ENCODE measurements at regions not wholly inside any gene's neighbourhood (a gene's known extent, or its start where the extent isn't known, plus 50 kb on each side); places are given as distances from the start of the nearest gene placed in this dataset.
"Not testable (repeated sequence)": the region's sequence is repeated elsewhere in the genome, so short reads cannot be mapped to it uniquely, and the experiment has no call there.

DNA sequence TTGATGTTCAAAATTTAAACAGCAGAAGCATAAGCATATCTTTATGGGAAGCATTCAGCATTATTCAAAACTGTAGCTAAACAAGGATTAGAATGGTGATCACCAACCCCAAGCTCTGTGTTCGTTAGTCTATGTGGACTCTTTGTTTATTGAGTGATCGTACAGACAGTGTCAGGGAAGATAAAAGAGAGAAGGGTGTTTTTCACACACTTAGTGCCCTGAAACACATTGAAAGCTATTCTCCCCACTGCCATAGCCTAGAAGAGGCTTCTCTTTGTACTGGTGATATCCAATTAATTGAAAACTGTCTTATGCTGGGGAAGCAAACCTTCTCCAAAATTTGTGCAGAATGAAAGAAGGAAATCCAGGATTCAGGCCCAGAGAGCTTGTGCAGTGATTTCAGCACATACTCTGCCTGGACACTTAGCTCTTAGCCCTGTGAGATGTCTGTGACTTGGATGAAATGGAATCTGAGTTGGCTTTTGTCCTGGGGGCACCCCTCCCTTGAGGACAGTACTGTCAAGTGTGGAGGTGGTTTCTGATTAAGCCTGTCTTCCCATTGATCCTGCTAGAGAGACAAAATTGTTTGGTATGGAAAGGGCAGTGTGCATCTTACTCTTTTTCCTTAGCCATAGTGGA lies 125.7 kb upstream of the MTHFD1L start:
- DNase-seq (ENCODE audit: low read depth), result no peak

DNA sequence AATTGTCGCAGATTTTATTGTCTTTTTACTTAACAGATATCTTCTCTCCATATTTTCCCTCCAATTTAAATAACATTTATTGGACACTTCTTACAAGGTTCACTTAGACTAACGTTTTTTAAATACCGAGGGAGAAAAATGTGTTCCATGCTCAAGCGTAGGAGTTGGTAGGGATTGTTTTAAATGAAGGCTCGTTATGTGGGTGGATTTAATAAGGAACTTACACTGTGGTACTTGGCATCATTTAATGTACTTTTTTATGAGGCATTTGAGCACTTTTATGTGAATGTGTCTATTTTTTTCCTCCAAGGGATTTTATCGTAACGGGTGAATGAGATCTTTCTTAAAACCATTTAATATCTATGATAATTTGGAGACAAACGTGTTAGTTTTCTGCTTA lies 125.0 kb upstream of the MTHFD1L start:
- no peak for DNase-seq (ENCODE audit: low read depth)

DNA sequence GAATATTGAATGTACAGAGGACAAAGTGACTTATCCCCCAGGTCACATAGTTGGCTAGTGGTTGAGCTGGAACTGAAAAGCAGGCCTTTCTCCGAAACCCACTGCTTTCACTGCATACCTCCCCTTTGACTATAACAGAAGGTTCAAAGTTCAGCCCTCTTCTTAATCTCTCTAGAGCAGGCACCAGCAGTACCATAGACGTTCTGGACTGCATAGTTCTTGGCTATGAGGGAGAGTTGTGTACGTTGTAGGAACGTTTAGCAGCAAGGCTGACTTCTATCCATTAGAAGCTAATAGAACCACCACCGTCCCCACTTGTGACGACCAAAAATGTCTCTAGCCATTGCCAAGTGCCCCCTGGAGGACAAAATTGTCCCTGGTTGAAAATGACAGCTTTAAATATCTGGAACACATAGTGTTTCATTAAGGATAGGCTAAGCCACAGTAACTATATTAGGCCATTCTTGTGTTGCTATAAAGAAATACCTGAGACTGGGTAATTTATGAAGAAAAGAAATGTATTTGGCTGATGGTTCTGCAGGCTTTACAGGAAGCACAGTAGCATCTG lies 123.8 kb upstream of the MTHFD1L start:
- no peak for DNase-seq (ENCODE audit: low read depth)

DNA sequence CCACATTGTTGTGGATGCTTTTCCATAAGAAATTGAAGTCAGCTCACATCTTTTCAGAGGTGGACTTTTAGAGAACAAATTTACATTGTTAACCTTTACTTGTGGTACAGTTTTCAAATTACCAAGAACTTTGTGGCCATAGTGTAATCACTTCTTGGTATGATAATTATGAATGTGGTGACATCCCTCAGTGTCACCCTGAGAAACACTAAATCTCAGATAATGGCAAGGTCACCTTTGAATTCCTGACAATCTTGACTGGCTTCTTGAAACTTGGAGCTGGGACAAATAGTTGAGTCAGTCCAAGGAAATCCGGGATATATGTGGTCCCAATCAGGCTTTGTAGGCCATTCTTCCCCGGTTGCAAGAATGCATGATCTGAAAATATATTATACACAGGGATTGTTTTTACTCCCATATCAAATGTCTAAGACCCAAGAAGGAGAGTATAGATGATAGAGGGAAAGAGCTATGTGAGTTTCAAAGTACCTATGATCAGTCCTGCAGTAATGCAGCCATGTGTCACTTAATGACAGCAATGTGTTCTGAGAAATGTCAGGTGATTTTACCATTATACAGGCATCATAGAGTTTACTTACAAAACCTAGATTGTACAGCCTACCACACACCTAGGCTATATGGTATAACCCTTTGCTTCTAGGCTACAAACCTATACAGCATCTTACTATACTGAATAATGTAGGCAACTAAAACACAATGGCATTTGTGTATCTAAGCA lies 120.8 kb upstream of the MTHFD1L start:
- DNase-seq (ENCODE audit: low read depth), result no peak

DNA sequence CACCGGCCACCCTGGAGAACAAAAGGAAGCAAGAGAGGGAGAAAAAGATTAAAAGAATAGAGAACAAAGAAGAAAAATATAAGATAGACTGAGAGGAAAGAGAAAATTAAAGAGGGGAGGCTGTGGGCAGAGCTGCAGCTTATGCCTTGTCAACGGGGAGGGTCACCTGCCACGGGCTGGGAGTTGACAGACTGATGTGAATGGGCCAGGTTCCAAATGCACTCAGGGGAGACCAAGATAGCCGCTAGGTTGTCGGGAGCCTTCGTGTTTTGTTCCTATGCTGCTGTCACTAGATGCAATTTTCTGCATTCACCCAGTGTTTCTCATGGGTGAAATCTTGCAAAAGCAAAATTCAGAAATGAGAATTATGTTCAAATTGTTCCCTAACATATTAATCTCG lies 119.6 kb upstream of the MTHFD1L start:
- no peak for DNase-seq (ENCODE audit: low read depth)

DNA sequence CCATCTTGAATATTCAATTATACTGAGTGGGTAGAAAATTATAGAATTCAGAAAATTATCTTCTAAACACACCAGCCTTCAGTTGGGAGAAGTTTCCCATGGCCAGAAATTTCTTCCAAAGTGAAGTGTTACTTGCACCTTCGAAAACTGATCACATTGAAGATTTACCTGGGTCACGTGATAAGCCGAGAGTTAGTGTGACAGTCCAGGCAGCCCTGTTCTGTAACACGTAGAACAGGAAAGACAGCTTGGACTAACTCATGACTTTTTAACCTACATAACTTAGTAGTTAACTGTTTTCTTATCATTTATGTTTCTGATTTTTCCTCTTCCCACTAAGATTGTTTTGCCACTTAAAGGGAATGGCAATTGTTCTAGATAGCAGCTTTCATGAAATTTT lies 118.3 kb upstream of the MTHFD1L start:
- no peak for DNase-seq (ENCODE audit: low read depth)

DNA sequence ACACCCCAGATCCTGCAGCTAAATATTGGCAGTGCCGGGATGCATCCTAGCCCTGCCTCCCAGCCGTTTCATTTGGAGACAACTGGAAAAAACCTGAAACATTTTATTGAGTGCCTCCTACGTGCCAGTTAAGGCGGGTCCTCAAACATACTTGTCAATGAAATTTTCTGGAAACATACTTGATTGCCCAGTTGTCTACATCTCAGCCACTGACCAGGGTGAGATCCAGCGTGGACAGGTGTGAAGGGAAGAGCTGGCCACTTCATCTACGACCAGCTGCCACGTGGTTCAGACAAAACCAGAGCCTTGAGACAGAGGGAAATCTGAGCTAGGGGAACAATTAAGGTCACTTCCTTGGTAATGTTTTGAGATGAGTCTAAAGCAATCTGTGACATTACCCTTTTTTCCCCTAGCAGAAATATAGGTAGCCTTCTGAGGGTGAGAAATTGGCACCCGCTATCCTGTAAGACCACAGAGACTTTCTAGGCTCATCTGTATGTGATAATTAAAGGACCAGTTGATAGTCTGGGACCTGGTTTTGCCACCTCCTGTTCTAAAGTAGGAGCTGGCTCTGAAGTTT lies 116.3 kb upstream of the MTHFD1L start:
- DNase-seq (ENCODE audit: low read depth), result no peak

DNA sequence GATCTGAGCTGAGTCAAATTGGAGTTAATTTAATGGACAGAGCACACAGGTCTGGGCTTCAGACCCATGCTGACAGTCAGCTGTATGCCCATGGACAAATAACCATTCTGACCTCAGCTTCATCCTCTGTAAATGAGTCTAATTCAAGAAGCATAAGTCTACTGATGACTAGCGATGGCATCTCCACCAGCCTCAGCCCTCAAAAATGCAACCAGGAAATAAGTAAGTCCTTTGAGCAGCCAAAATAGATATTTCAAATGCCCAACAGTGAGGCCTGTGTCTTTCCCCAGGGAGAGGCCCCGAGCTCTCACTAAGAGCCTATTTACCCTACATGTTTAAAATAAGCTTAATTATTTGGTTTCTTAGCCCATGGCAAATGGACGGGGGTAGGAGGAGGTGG lies 114.2 kb upstream of the MTHFD1L start:
- DNase-seq (ENCODE audit: low read depth), result peak; percentile 78

DNA sequence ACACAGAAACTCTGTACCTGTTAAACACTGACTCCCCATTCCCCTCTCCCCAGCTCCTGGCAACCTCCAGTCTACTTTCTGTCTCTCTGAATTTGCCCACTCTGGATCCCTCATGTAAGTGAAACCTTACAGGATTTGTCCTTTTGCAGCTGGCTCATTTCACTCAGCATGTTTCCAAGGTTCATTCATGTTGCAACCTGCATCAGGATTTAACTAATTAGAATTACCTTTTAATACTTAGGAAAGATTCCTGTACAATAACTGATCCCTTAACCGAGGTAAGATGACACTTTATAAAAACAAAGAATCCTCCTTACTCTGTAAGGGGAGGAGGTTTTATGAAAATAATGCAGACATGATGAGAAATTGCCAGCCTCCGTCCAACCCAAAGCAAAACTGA lies 113.1 kb upstream of the MTHFD1L start:
- no peak for DNase-seq (ENCODE audit: low read depth)

DNA sequence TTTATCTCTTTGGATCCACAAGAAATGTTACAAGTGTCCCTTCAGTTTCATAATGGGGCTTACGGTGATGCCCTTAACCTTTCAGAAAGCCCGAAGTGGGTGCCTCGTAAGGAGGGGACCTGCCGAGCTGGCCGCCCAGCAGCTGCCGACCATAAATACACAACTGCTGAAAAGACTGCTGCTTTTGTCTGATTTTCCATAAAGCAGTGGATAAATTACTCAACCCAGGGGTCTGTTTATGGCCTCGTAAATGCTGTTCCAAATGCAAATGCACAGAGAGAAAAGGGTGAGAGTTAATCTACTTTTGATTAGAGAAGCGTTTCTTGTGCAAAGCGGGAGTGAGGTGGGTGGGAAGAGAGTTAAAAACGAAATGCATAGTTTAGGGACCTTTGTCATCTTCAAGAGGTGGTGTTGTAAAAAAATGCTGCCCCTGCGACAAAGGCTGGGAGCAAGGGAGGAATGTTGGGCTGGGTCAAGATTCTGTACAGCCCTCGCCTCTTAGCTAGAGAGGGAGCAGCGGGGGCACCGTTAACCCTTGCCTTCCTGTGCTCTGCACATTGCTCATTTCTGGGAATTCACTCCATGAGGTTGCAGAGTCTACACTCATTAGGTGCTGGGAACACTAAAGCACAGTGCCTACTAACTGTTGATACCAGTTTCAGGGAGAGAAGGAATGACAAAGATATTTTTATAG lies 112.0 kb upstream of the MTHFD1L start:
- DNase-seq (ENCODE audit: low read depth), result no peak

DNA sequence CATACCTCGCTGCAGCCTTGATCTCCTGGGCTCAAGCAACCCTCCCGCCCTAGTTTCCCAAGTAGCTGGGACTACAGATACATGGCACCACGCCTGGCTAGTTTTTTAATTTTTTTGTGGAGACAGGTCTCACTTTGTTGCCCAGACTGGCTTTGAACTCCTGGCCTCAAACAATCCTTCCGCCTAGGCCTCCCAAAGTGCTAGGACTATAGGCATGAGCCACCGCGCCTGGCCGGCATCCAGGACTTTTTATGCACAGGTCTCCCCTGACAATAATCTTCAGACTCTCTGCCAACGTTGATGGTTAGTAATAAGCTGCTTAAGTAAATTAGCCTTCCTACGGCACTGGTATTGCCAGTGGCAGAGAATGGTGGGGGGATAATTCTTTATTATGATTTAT lies 110.5 kb upstream of the MTHFD1L start:
- DNase-seq (ENCODE audit: low read depth), result no peak

DNA sequence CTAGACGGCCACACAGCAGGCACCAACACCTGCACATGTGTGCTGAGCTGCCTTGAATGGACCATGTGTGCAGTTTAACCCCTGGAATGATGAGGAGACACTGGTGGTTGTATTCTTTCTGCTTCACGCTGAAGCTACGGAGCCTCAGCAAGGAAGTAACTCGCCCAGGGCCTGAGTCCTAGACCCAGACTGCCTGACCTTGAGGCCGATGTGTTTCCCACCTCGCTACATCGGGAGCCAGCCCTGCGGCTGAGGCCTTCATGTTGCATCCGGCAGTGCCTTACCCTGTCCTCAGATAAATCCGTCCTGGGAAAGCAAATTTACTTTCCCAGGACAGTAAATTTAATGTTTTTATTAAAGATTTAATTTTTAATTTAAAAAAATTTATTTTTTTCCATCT lies 110.0 kb upstream of the MTHFD1L start:
- DNase-seq (ENCODE audit: low read depth), result no peak

DNA sequence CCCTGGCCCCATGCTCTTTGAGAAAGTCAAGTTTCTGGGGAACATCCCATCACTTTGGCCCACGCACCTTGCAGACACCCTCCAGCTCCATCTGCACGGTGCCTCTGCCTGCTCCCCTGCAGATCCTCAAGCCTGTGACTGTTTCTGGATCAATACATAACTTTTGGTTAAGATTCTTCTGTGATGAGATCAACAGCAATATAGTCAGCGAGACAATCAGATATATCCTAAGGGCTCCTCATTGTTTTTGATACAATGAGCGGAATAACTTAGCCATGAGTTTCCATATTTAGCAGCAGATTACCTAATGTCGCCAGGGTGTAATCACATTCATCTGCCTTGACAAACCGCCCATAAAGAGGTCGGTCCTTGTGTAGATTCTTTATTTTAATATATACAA lies 109.3 kb upstream of the MTHFD1L start:
- peak; percentile 76 for DNase-seq (ENCODE audit: low read depth)

DNA sequence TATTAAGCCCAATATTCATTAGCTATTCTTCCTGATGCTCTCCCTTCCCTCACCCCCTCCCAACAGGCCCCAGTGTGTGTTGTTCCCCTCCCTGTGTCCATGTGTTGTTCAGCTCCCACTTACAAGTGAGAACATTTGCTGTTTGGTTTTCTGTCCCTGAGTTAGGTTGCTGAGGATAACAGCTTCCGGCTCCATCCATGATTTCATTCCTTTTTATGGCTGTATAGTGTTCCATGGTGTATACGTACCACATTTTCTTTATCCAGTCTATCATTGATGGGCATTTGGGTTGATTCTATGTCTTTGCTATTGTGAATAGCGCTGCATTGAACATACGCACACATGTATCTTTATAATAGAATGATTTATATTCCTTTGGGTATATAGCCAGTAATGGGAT lies 107.7 kb upstream of the MTHFD1L start:
- DNase-seq (ENCODE audit: low read depth), result not testable (repeated sequence)

DNA sequence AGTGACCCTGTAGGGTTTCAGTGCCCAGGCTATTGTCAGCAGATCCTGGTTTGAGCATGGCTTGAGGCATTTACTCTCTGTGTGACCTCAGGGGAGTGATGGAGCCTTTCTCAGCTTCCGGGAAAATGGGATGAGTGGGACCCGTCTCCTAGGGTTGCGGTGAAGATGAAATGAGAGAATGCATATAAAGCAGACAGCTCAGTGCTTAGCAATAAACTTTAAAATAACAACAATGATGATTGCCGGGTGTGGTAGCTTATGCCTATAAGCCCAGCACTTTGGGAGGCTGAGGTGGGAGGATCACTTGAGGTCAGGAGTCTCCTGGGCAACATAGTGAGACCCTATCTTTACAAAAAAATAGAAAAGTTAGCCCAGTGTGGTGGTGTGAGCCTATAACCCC lies 106.0 kb upstream of the MTHFD1L start:
- no peak for DNase-seq (ENCODE audit: low read depth)

DNA sequence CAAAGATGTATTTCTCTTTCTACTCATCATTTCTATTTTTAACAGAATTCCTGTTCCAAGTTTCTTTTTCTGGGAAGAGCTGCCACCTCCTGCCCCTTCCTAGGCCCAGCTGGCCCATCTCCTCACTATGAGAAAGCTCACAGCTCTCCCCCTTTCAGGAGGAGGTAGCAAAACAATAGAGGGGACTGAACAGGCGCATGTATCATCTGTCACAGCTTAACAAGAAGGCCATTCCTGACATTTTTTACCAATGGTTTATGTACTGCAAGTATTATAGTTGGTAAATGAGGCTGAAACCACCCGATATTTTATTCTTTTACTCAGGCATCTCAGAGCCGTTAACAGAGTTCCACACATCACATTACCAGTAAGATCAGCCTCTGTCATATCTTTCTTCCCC lies 103.7 kb upstream of the MTHFD1L start:
- DNase-seq (ENCODE audit: low read depth), result no peak

DNA sequence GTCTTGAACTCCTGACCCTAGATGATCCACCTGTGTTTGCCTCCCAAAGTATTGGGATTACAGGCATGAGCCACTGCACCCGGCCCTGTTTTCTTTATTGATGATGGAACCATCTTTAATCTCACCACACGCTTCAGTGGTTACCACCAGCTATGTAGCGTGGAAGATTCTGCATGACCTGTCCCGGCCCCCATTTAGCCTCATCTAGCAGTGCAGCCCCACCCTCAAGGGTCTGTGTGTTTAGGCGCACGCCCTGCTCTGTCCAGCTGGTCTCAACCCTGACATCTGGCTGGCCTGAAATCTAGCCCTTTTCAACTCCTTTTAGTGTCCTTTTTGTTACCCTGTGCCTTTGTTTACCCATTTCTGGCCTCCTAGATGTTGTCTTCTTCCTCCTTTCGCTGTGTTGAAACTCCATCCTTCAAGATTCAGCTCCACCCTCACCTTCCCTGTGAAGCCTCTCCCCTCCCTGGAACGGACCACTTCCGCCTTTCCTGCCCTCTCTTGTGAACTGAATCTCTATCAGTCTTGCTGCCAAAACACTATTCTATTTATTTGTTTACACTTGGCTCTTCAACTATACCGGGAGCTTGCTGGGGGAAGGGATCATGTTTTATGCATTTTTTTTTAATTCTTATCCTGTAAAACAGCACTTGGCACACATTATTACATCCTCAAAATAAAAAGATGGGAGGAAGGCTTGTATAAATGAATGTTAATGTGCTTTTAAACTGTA lies 101.0 kb upstream of the MTHFD1L start:
- DNase-seq (ENCODE audit: low read depth), result no peak

DNA sequence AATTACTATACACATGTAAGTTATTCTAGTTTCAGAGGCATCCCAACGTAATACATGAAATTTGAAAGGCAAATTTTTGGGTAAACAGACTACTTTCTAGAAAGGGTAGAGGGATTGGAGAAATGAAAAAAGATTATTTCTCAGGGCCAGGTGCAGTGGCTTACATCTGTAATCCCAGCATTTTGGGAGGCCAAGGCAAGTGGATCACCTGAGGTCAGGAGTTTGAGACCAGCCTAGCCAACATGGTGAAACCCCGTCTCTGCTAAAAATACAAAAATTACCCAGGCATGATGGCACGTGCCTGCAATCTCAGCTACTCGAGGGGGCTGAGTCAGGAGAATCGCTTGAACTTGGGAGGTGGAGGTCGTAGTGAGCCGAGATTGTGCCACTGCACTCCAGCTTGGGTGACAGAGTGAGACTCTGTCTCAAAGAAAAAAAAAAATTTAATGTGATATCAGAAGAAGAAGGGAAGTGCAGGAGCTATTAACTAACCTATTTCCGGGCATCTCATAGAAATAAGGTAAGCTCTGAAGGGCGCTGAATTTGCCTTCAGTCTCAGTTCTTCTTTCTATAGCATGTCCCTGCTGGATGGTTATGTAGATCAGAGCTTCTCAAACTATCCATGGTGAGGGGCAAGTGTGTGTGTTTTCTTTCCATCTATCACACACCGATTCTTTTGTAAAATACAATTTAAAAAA lies 100.3 kb upstream of the MTHFD1L start:
- DNase-seq (ENCODE audit: low read depth), result no peak

DNA sequence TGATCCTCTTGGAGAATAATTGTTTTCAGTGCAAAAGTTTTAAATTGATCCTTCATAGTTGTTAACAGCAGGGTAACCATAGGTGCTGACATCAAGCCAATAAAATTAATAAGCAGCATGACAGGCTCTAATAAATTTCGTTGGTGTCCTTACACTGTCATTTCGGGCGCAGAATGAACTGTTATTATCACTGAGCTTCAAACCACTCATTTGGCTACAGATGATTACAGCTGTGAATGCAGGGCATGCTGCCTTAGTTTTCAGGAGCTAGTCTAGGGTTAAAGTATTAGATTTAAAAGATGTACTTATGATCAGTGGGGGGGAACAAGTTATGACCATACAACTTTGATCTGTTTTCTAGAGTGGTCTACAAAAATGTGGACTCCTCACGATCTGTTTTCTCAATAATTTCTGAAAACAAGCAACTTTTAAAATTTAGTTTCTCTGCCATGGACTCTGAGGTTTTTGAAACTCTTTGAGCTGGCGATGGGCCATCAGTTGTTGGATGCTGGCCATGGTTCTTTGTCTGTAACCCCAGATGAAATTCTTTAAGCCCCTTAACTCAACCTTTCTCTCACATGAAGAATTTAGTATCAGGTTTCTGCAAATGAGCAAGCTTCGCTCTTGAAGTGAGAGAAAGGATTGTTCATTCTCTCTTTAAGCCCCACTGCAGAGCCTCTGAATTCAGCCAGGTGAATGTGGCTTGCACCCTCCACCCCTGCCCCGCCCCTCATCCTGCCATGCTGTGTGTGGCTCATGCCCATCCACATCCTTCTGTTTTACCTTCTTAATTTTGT lies 99.1 kb upstream of the MTHFD1L start:
- no peak for DNase-seq (ENCODE audit: low read depth)

DNA sequence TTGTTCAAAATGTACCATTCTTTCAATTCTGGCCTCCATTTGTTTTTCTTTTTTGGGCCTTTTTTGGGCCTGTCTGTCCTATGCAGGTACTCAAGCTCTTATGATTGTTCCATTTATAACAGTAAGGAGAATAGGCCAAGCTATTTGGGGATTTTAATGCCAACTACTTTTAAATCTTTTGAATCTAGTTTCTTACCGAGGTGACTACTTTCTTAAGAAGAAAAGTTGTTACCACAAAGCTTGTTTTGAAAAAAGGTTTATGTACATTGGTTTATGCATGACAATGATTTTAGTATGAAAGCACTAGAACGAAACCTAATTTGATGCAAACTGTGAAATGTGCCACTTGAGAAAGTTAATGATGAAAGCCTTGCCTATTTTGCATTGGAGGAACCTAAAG lies 98.3 kb upstream of the MTHFD1L start:
- no peak for DNase-seq (ENCODE audit: low read depth)

DNA sequence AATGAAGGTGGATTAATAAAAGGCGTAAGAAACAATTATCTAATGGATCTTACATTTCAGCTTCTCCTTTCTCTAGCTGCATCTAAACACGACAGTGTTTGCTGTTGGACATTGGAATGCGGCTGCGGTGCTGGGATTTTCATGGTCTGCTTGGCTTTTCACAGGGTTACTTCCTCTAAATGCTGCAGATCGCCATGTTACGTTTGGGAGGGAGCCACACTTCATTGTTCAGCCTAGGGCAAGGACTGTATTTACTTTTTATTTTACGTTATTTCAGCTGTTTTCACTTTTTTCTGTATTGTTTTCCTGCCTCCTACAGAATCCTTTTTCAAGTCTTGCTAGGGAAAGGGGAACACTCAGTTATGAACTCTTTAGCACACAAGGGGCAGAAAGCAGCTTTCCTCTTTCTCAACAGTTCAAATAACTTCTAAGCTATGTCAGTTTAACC lies 97.9 kb upstream of the MTHFD1L start:
- no peak for DNase-seq (ENCODE audit: low read depth)
